ENCODE measurements at regions not wholly inside any gene's neighbourhood (a gene's known extent, or its start where the extent isn't known, plus 50 kb on each side); places are given as distances from the start of the nearest gene placed in this dataset.

GRCh38 chr6:18861204-18861603, 474.1 kb downstream of the RNF144B start:
- no peaks in the 10 kb centered on the region for H3K36me3 ChIP-seq (ENCODE audit: control insufficient read depth, low read length)
- H3K9me2 ChIP-seq (replicated peaks; ENCODE audit: control insufficient read depth, low read length), result no peaks in the 10 kb centered on the region
- H3K79me2 ChIP-seq (ENCODE audit: control insufficient read depth, low read length), result no peaks in the 10 kb centered on the region
- no peaks in the 10 kb centered on the region for H3F3A ChIP-seq (ENCODE audit: control insufficient read depth, insufficient read depth)
- TF ChIP-seq EZH2phosphoT487 (IDR thresholded peaks at IDR 0.05; ENCODE audit: borderline replicate concordance, low read length) (no peak), CTCF (IDR thresholded peaks at IDR 0.05; ENCODE audit: low read depth, low read length, poor library complexity, severe bottlenecking) (no peak)
- H3K9me3 ChIP-seq (ENCODE audit: control insufficient read depth, insufficient read depth, low read length), result no peaks in the 10 kb centered on the region
- no peak overlapping the region for H3K4me3 ChIP-seq (ENCODE audit: low read length)
- H3K4me1 ChIP-seq (ENCODE audit: control insufficient read depth, low read length), result no peaks in the 10 kb centered on the region
- no peak overlapping the region for H3K27ac ChIP-seq (ENCODE audit: low read depth, low read length)
- no peaks in the 10 kb centered on the region for H3K27me3 ChIP-seq (ENCODE audit: control insufficient read depth, low read length)
- no peaks in the 10 kb centered on the region for H4K20me1 ChIP-seq (ENCODE audit: control insufficient read depth, insufficient read depth, low read depth, low read length)
- no peak overlapping the region for H3K4me2 ChIP-seq (ENCODE audit: low read length)

DNA sequence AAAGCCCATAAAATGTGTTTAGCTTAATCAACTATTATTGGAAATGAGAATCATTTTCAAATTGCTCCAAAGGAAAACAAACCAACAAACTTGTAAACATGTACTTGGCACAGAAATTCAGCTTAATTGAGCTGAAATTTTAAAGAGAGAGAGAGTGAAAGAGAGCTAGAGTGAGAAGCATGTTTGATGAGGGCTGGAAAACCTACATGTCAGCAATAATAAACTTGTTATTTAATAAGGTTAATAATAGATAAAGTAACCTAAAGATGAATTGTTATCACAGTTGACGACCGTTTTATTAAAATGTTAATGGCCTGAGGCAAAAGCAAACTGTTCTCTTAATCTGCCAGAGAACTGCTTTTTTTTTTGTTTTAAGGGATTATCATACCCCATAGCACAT, 496.1 kb downstream of the RNF144B start:
- Histone ChIP-seq H3F3A (ENCODE audit: control insufficient read depth, insufficient read depth) (no peaks in the 10 kb centered on the region), H3K4me2 (ENCODE audit: low read length) (no peak overlapping the region), H3K9me3 (ENCODE audit: control insufficient read depth, insufficient read depth, low read length) (no peaks in the 10 kb centered on the region), H4K20me1 (ENCODE audit: control insufficient read depth, insufficient read depth, low read depth, low read length) (no peaks in the 10 kb centered on the region), H3K4me1 (ENCODE audit: control insufficient read depth, low read length) (no peaks in the 10 kb centered on the region), H3K36me3 (ENCODE audit: control insufficient read depth, low read length) (no peaks in the 10 kb centered on the region), H3K4me3 (ENCODE audit: low read length) (no peak overlapping the region), H3K27me3 (ENCODE audit: control insufficient read depth, low read length) (no peaks in the 10 kb centered on the region), H3K9me2 (replicated peaks; ENCODE audit: control insufficient read depth, low read length) (no peaks in the 10 kb centered on the region), H3K27ac (ENCODE audit: low read depth, low read length) (no peak overlapping the region), H3K79me2 (ENCODE audit: control insufficient read depth, low read length) (no peaks in the 10 kb centered on the region)
- TF ChIP-seq EZH2phosphoT487 (IDR thresholded peaks at IDR 0.05; ENCODE audit: borderline replicate concordance, low read length) (no peak), CTCF (IDR thresholded peaks at IDR 0.05; ENCODE audit: low read depth, low read length, poor library complexity, severe bottlenecking) (no peak)

DNA sequence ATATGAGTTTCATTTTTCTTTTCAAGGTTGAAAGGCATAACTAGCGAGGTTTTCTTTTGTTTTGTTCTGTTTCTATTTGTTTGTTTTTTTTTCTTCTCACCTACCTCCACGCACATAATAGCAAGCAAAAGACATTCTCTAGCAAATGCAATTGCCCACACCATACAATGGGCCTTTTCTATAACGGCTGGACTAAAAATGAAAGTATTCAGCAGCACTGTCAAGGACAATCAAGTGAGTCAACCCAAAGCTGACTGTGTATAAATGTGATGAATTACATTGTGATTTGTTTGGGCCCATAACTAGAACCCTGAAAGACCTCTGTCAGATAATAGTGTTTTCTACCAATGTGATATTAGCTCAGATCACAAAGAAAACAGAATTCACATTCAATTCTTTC, 496.7 kb downstream of the RNF144B start:
- no peak for TF ChIP-seq EZH2phosphoT487 (IDR thresholded peaks at IDR 0.05; ENCODE audit: borderline replicate concordance, low read length)
- no peak for TF ChIP-seq CTCF (IDR thresholded peaks at IDR 0.05; ENCODE audit: low read depth, low read length, poor library complexity, severe bottlenecking)
- Histone ChIP-seq H3K4me3 (ENCODE audit: low read length) (no peak overlapping the region), H3F3A (ENCODE audit: control insufficient read depth, insufficient read depth) (no peaks in the 10 kb centered on the region), H3K4me2 (ENCODE audit: low read length) (no peak overlapping the region), H3K4me1 (ENCODE audit: control insufficient read depth, low read length) (no peaks in the 10 kb centered on the region), H4K20me1 (ENCODE audit: control insufficient read depth, insufficient read depth, low read depth, low read length) (no peaks in the 10 kb centered on the region), H3K36me3 (ENCODE audit: control insufficient read depth, low read length) (no peaks in the 10 kb centered on the region), H3K79me2 (ENCODE audit: control insufficient read depth, low read length) (no peaks in the 10 kb centered on the region), H3K9me2 (replicated peaks; ENCODE audit: control insufficient read depth, low read length) (no peaks in the 10 kb centered on the region), H3K9me3 (ENCODE audit: control insufficient read depth, insufficient read depth, low read length) (no peaks in the 10 kb centered on the region), H3K27me3 (ENCODE audit: control insufficient read depth, low read length) (no peaks in the 10 kb centered on the region), H3K27ac (ENCODE audit: low read depth, low read length) (no peak overlapping the region)
